ENCODE measurements at regions not wholly inside any gene's neighbourhood (a gene's known extent, or its start where the extent isn't known, plus 50 kb on each side); places are given as distances from the start of the nearest gene placed in this dataset.

DNA sequence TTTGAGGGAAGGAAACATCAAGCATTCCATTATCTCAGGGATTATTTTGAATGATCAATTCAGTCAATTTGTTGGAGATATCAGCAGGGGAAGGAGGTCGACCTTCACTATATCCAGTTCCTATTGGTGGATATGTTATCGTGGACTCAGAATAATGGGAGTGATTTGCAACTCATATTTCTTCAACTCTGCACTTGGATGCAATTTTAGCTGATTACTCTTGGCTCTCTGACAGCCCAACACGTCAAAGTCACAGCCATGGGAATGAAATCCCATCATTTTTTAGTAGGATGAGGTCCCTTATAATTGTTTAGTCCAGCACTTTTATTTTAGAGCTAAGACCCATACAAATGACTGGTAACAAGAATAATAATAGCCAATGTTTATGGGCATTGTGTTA, 371.8 kb upstream of the RPS23 start:
- TF ChIP-seq, protein P1, sequence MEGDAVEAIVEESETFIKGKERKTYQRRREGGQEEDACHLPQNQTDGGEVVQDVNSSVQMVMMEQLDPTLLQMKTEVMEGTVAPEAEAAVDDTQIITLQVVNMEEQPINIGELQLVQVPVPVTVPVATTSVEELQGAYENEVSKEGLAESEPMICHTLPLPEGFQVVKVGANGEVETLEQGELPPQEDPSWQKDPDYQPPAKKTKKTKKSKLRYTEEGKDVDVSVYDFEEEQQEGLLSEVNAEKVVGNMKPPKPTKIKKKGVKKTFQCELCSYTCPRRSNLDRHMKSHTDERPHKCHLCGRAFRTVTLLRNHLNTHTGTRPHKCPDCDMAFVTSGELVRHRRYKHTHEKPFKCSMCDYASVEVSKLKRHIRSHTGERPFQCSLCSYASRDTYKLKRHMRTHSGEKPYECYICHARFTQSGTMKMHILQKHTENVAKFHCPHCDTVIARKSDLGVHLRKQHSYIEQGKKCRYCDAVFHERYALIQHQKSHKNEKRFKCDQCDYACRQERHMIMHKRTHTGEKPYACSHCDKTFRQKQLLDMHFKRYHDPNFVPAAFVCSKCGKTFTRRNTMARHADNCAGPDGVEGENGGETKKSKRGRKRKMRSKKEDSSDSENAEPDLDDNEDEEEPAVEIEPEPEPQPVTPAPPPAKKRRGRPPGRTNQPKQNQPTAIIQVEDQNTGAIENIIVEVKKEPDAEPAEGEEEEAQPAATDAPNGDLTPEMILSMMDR (IDR thresholded peaks at IDR 0.05 in 8 of 11, conservative IDR thresholded peaks at IDR 0.05 in 3 of 11), result no peak
- TF ChIP-seq POLR2A (IDR thresholded peaks at IDR 0.05), result no peak
- no peak for TF ChIP-seq POLR2AphosphoS5 (IDR thresholded peaks at IDR 0.05)
